Spleen (tissue), 11 donors: ENCODE measurements at regions not wholly inside any gene's neighbourhood (a gene's known extent, or its start where the extent isn't known, plus 50 kb on each side); places are given as distances from the start of the nearest gene placed in this dataset.

Experiments
- DNase-seq: peaks from one replicate; pipeline ENCODE4 v3.0.0-alpha.2; 2020
- H3K27ac ChIP-seq, 8 donors: fragments of 200-600 bp; sonication (generic) in 7 of 8; 1 replicate in 4 of 8; 2 replicates in 4 of 8; pipeline versions ENCODE4 v1.5.0 to v1.8.0; 2016 to 2021; ENCODE audit warnings: inconsistent platforms in 4 of 8, mild to moderate bottlenecking in 4 of 8, moderate library complexity in 1 of 8
- H3K27me3 ChIP-seq, 7 donors: fragments of 200-600 bp; sonication (generic) in 6 of 7; replicated peaks in 1 of 7; 1 replicate in 4 of 7; 2 replicates in 3 of 7; pipeline versions ENCODE4 v1.5.0 to v1.8.0; 2016 to 2021; ENCODE audit warnings: inconsistent platforms in 3 of 7, mild to moderate bottlenecking in 1 of 7
- H3K36me3 ChIP-seq, 6 donors: fragments of 200-600 bp; sonication (generic) in 5 of 6; 1 replicate in 4 of 6; 2 replicates in 2 of 6; pipeline versions ENCODE4 v1.5.0 to v1.8.0; 2016 to 2021; ENCODE audit warnings: inconsistent platforms in 2 of 6
- H3K4me1 ChIP-seq, 6 donors: fragments of 200-600 bp; sonication (generic) in 5 of 6; 1 replicate in 3 of 6; 2 replicates in 3 of 6; pipeline versions ENCODE4 v1.5.0 to v1.8.0; 2016 to 2021; ENCODE audit warnings: inconsistent platforms in 3 of 6
- H3K4me3 ChIP-seq, 8 donors: fragments of 200-600 bp; sonication (generic) in 7 of 8; 1 replicate in 4 of 8; 2 replicates in 4 of 8; pipeline versions ENCODE4 v1.5.0 to v1.8.0; 2016 to 2021; ENCODE audit warnings: inconsistent platforms in 4 of 8, mild to moderate bottlenecking in 4 of 8, moderate library complexity in 2 of 8
- H3K9me3 ChIP-seq, 8 donors: fragments of 200-600 bp; sonication (generic) in 7 of 8; 1 replicate in 4 of 8; 2 replicates in 4 of 8; pipeline versions ENCODE4 v1.5.0 to v1.8.0; 2016 to 2021; ENCODE audit warnings: inconsistent platforms in 4 of 8
- CTCF ChIP-seq, 11 experiments: fragments of 200-600 bp in 7 of 11; fragments of 450-650 bp in 4 of 11; sonication (generic) in 4 of 11; IDR thresholded peaks in 8 of 11; conservative IDR thresholded peaks in 3 of 11; 1 replicate in 7 of 11; 2 replicates in 4 of 11; pipeline versions ENCODE4 v1.4.0 to v1.8.0; 2016 to 2021; ENCODE audit warnings: antibody characterized with exemption in 11 of 11, inconsistent platforms in 4 of 11, mild to moderate bottlenecking in 1 of 11
- POLR2A ChIP-seq, 3 donors: fragments of 450-650 bp; IDR thresholded peaks; one replicate each; pipeline ENCODE4 v1.5.1; 2017; ENCODE audit warnings: antibody characterized with exemption in 3 of 3, mild to moderate bottlenecking in 1 of 3
- POLR2AphosphoS5 ChIP-seq, 3 donors: sonication (generic); formaldehyde crosslinking; IDR thresholded peaks; one replicate each; pipeline ENCODE4 v1.5.1; 2017; ENCODE audit warnings: antibody characterized with exemption in 3 of 3
- WGBS, 5 donors: extraction: QIAGEN DNeasy Blood & Tissue Kit in 3 of 5; methylation state at CpG; one replicate each; pipeline versions ENCODE4 v1.1.5 to v1.1.7; 2013 to 2018; 5-methylcytosine and 5-hydroxymethylcytosine counted together
- intact Hi-C: fragments of 100-400 bp; cut with DNase I; formaldehyde crosslinking; loops from one replicate; pipeline ENCODE4 v1.15.0; 2023; ENCODE audit warnings: low total_unique reads
- donor health status: healthy with polysubstance abuse.
- donor health status: DM: no; HTN: no; CAD: no; lungs with moderate emphysema.
- donor health status: DM: no; HTN: no; CAD: no.
- donor health status: Bipolar disorder and iron deficiency.
- donor health status: healthy.
- donor health status: DM: no; HTN: no; CAD: no.
- donor health status: DM: yes; HTN: yes; CAD: no.

GRCh38 chr9:16992138-16992537 is 121.7 kb upstream of the BNC2 start:
- Histone ChIP-seq H3K4me1 (no peaks in the 10 kb centered on the region), H3K9me3 (peaks cover 0 to 36% (median 26%) of the 10 kb centered on the region in 8 donors), H3K27me3 (no peaks in the 10 kb centered on the region), H3K27ac (no peak overlapping the region), H3K36me3 (no peaks in the 10 kb centered on the region), H3K4me3 (no peak overlapping the region)
- no peak for TF ChIP-seq POLR2A (IDR thresholded peaks at IDR 0.05)
- no peak for TF ChIP-seq CTCF (IDR thresholded peaks at IDR 0.05 in 8 of 11, conservative IDR thresholded peaks at IDR 0.05 in 3 of 11)
- TF ChIP-seq POLR2AphosphoS5 (IDR thresholded peaks at IDR 0.05): no peak
- WGBS, 5 donors: 62 to 86% (median 72%) methylated on average over 2 of the region's 2 CpGs
- intact Hi-C loops: no loop called here
- no peak for DNase-seq

GRCh38 chr9:16987026-16987425 is 116.6 kb upstream of the BNC2 start:
- 29 to 49% (median 43%) methylated on average over 2 of the region's 2 CpGs for WGBS, 5 donors
- intact Hi-C loops: no loop called here
- no peak overlapping the region for H3K27ac ChIP-seq

GRCh38 chr9:16986556-16986955 is 116.1 kb upstream of the BNC2 start:
- Histone ChIP-seq H3K4me3 (no peak overlapping the region), H3K27ac (no peak overlapping the region), H3K27me3 (no peaks in the 10 kb centered on the region), H3K4me1 (no peaks in the 10 kb centered on the region), H3K36me3 (no peaks in the 10 kb centered on the region), H3K9me3 (no peaks in the 10 kb centered on the region)
- no peak for TF ChIP-seq CTCF (IDR thresholded peaks at IDR 0.05 in 8 of 11, conservative IDR thresholded peaks at IDR 0.05 in 3 of 11)
- TF ChIP-seq POLR2A (IDR thresholded peaks at IDR 0.05): no peak
- TF ChIP-seq POLR2AphosphoS5 (IDR thresholded peaks at IDR 0.05): no peak
- intact Hi-C loops: no loop called here
- DNase-seq: no peak
- WGBS, 5 donors: 74 to 85% (median 83%) methylated on average over 4 of the region's 4 CpGs

More at GRCh38 chr9:16987026-16987425, 116.6 kb upstream of the BNC2 start:
- Histone ChIP-seq H3K4me1 (no peaks in the 10 kb centered on the region), H3K4me3 (no peak overlapping the region), H3K36me3 (no peaks in the 10 kb centered on the region), H3K27me3 (no peaks in the 10 kb centered on the region), H3K9me3 (no peaks in the 10 kb centered on the region)
- TF ChIP-seq CTCF (IDR thresholded peaks at IDR 0.05 in 8 of 11, conservative IDR thresholded peaks at IDR 0.05 in 3 of 11): no peak
- TF ChIP-seq POLR2AphosphoS5 (IDR thresholded peaks at IDR 0.05): no peak
- TF ChIP-seq POLR2A (IDR thresholded peaks at IDR 0.05): no peak
- no peak for DNase-seq

- Histone ChIP-seq H3K4me3 (no peak overlapping the region), H3K36me3 (no peaks in the 10 kb centered on the region), H3K27ac (no peak overlapping the region), H3K27me3 (no peaks in the 10 kb centered on the region), H3K4me1 (no peaks in the 10 kb centered on the region), H3K9me3 (no peaks in the 10 kb centered on the region)
- WGBS, 5 donors: 62 to 81% (median 75%) methylated on average over 12 of the region's 12 CpGs
- intact Hi-C loops: no loop called here
- TF ChIP-seq POLR2AphosphoS5 (IDR thresholded peaks at IDR 0.05): no peak
- TF ChIP-seq POLR2A (IDR thresholded peaks at IDR 0.05): no peak
- no peak for TF ChIP-seq CTCF (IDR thresholded peaks at IDR 0.05 in 8 of 11, conservative IDR thresholded peaks at IDR 0.05 in 3 of 11)
- DNase-seq: no peak
Observed at GRCh38 chr9:16985559-16986348, 115.3 kb upstream of the BNC2 start.
